Medulla oblongata (tissue), 1 donor: ENCODE measurements at regions not wholly inside any gene's neighbourhood (a gene's known extent, or its start where the extent isn't known, plus 50 kb on each side); places are given as distances from the start of the nearest gene placed in this dataset.
"Not testable (repeated sequence)": the region's sequence is repeated elsewhere in the genome, so short reads cannot be mapped to it uniquely, and the experiment has no call there.

Experiments used
- DNase-seq: peaks from one replicate; pipeline ENCODE4 v3.0.0-alpha.2; 2015; ENCODE audit errors: extremely low spot score

- no peak for DNase-seq
Measured at GRCh38 chr9:110123341-110124095, 84.4 kb downstream of the C9orf152 start.

GRCh38 chr9:110124439-110124838 lies 83.5 kb downstream of the C9orf152 start:
- DNase-seq: no peak

GRCh38 chr9:110125207-110125751 lies 82.7 kb downstream of the C9orf152 start:
- DNase-seq: peak; percentile 79

- no peak for DNase-seq
Measured at GRCh38 chr9:110125763-110126351, 82.1 kb downstream of the C9orf152 start.

GRCh38 chr9:110126499-110126941 lies 81.4 kb downstream of the C9orf152 start:
- no peak for DNase-seq

DNA sequence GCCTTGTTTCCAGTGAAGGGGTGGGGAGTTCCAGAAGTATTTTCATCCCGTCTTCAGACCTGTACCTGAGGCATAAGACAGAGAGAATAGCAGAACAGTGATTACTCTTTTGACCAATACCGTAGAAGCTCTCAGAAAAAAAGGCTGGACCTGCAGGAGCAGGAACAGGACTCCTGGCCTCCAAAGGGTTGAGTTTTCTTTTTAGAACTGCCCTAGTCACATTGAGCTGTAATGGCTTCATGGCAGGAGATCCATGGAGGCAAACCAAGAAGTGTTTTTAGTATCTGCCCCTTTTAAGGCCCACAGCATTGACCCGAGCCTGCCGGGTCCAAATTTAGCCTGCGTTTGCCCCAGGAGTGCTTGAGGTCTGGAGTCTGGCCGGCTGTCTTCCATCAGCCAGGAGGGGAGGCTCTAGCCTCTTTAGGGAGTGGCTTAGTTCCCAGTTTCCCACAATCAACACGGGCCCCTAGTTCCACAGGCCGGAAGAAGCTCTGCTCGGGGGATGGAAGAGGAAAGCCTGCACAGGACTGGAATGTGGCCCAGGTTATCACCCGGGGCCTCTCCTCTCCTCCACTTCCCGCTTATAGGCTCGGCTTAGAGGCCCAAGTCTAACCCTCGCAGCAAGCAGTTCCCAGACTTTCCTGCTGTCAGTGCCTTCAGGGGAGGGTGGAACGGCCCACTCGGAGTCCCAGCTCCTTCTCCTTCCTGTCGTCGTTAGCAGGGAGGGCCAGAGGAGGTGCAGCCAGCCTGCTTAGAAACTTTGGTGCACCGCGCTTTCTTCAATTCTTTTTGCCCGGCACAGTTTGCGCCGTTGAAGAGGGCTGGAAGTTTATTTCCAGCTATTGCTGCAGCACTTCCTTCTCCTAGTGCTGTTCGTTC lies 80.7 kb downstream of the C9orf152 start:
- no peak for DNase-seq

GRCh38 chr9:110128664-110129329 lies 79.2 kb downstream of the C9orf152 start:
- DNase-seq: no peak

DNA sequence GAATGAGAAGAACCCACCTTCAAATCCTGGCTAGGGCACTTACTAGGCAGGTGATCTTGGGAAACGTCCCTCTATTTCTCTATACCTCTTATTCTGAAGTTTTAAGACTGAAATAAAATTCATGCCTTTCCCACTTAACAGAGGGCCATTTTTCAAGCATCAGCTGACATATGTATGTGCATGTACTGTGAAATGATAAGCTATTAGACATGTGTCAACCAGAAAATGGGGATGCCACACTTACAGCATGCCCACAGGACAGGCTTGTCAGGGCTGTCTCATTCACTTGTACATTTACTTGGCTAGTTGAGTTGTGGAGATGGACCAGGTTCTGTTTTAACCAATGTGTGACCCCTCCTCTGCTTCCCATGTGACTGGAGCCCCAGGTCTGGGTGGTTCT lies 78.5 kb downstream of the C9orf152 start:
- DNase-seq: no peak

DNA sequence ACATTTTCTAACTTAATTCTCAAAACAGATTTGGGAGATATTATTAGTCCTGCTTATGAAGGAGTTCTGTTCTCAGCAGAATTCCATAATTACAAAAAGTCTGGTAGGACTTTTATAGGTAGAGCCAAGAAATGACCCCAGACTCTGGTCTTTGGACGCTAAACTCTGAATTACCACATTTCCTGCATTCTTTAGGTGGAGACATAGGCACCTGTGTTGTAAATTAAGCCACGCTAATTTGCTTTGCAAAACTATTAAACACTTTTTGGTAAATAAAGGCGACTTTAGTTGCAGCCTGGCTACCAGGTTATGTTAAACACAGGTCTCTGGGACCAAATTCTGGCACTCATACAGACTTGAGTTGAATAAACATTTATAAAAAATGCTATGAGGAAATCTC lies 77.7 kb downstream of the C9orf152 start:
- no peak for DNase-seq

DNA sequence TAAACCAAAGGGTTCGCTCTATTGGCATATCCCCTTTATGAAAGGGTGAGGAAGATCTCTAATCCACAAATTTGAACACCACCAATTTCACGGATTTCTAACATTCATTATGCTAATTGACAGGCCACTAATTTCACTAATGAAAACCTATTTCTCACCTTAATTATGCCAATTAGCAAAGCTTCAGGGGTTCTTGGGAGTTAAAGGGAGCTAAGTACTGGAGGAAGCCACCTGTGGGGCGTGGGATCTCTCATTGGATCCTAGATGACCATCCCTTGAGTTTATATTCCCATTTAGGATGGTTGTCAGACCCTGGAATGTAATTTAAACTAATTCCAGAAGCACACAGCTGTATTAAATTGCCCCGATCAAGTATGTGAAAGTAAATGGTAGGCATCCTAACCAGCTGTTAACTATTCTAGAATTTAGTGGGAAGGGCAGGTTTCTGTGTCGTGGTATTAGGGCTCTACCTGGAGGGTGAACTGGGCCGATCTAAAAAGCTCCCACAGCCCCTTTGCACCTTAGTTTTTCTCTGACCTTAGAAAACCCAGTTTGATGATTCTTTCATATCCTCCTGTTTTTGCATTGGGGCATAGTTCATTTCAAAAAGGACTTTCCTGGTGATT lies 77.1 kb downstream of the C9orf152 start:
- DNase-seq: no peak

GRCh38 chr9:110131499-110131898 lies 76.5 kb downstream of the C9orf152 start:
- no peak for DNase-seq

GRCh38 chr9:110132531-110132930 lies 75.4 kb downstream of the C9orf152 start:
- DNase-seq: not testable (repeated sequence)

- DNase-seq: no peak
Measured at GRCh38 chr9:110133059-110133458, 74.9 kb downstream of the C9orf152 start.

GRCh38 chr9:110133608-110134210 lies 74.2 kb downstream of the C9orf152 start:
- no peak for DNase-seq

DNA sequence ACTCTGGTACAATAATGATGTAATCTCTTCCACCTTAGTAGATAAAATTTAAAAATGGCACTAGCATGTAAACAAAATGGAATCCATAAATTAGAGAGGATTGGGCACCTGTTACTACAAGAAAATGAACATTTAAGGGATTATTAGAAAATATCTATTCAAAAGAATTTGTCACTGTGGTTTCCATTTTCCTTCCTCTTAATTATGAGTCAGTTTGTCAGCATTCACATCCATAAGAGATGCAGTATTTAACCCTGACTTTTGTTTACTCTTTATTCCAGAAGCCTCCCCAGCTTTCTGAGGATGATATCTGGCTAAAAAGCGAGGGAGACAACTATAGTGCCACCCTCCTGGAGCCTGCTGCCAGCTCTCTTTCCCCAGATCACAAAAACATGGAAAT lies 72.1 kb downstream of the C9orf152 start:
- no peak for DNase-seq

DNA sequence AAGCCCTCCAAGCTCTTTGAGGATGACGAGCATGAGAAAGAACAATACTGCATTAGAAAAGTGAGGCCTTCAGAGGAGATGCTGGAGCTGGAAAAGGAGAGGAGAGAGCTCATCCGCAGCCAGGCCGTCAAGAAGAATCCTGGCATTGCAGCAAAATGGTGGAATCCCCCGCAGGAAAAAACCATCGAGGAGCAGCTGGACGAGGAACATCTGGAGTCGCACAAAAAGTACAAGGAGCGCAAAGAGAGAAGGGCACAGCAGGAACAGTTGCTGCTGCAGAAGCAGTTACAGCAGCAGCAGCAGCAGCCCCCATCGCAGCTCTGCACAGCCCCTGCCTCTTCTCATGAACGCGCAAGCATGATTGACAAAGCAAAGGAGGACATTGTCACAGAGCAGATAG lies 71.2 kb downstream of the C9orf152 start:
- DNase-seq: no peak

DNA sequence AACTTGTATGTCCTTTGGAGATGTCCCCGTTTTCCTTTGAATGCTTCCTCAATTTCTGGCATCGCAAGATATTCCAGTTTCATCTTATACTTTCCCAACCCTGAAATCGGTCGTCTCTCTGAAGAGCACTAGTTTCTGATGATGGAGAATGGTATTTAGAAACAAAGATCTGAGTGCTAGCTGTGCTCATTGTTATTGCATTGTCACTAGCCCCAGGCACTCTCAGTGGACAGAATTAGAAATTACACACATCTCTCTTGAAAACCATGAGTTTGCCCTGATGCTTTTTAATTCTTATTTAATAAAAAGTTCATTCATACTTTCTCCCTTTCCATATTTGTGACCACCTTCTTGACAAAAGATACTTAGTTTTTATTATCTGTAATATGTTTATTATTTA lies 67.7 kb downstream of the C9orf152 start:
- no peak for DNase-seq

GRCh38 chr9:110141227-110141793 lies 66.6 kb downstream of the C9orf152 start:
- DNase-seq: no peak

- DNase-seq: no peak
Measured at GRCh38 chr9:110142253-110142652, 65.7 kb downstream of the C9orf152 start.

GRCh38 chr9:110142868-110143481 lies 65.0 kb downstream of the C9orf152 start:
- DNase-seq: no peak
